IMR-90 (cell line): ENCODE measurements at regions not wholly inside any gene's neighbourhood (a gene's known extent, or its start where the extent isn't known, plus 50 kb on each side); places are given as distances from the start of the nearest gene placed in this dataset.

Source experiments
- ATAC-seq: fragments of 200-7000 bp; cut with Tn5 transposase; 2 replicates; pipeline ENCODE4 v1.9.1; 2020; ENCODE audit warnings: low read depth, mild to moderate bottlenecking, moderate library complexity
- BruUV-seq: library from RNA; stranded (reverse); fragments of 400-500 nt; replicated peaks from 2 replicates; lab custom pipeline; 2021; lab: Mats Ljungman, UMichigan
- CTCF ChIA-PET: fragments of 300-600 bp; formaldehyde crosslinking; extraction: SDS; loops from one replicate; lab custom pipeline; 2021; ENCODE audit warnings: antibody characterized with exemption; lab: Yijun Ruan, JAX
- POLR2A ChIA-PET: fragments of 300-600 bp; sonication (Branson Sonifier 250); formaldehyde crosslinking; loops from one replicate; lab custom pipeline; 2022; ENCODE audit warnings: antibody characterized with exemption; ENCODE audit not compliant: unreplicated experiment; lab: Charles Lee
- DNase-seq: peaks from one replicate; pipeline ENCODE4 v3.0.0; 2013
- H2AFZ ChIP-seq: replicated peaks from 2 replicates; pipeline ENCODE3; 2013; ENCODE audit warnings: low read length, mild to moderate bottlenecking; ENCODE audit not compliant: poor library complexity
- H2AK5ac ChIP-seq: 2 replicates; pipeline ENCODE4 v1.6.1; 2013; ENCODE audit warnings: low read depth, low read length, inconsistent platforms
- H2AK9ac ChIP-seq: replicated peaks from 2 replicates; pipeline ENCODE3; 2013; ENCODE audit warnings: mild to moderate bottlenecking, low read depth, low read length, moderate library complexity; ENCODE audit not compliant: poor library complexity
- H2BK120ac ChIP-seq: 2 replicates; pipeline ENCODE4 v1.6.1; 2013; ENCODE audit warnings: low read depth, low read length, inconsistent platforms
- H2BK15ac ChIP-seq: 3 replicates; pipeline ENCODE4 v1.6.1; 2013; ENCODE audit warnings: low read depth, low read length, inconsistent platforms
- H2BK20ac ChIP-seq: 2 replicates; pipeline ENCODE4 v1.6.1; 2013; ENCODE audit warnings: low read depth, mild to moderate bottlenecking, inconsistent platforms, low read length, moderate library complexity
- H2BK5ac ChIP-seq: 2 replicates; pipeline ENCODE4 v1.6.1; 2013; ENCODE audit warnings: mild to moderate bottlenecking, low read depth, low read length, inconsistent platforms; ENCODE audit not compliant: poor library complexity, severe bottlenecking
- H3K14ac ChIP-seq: replicated peaks from 2 replicates; pipeline ENCODE4 v1.6.1; 2013; ENCODE audit warnings: low read depth, low read length, inconsistent platforms
- H3K18ac ChIP-seq: 2 replicates; pipeline ENCODE4 v1.6.1; 2013; ENCODE audit warnings: low read depth, low read length, control low read depth
- H3K23ac ChIP-seq: 2 replicates; pipeline ENCODE4 v1.6.1; 2013; ENCODE audit warnings: low read depth, low read length, inconsistent platforms
- H3K27ac ChIP-seq: 2 replicates; pipeline ENCODE4 v1.5.1; 2013; ENCODE audit warnings: mild to moderate bottlenecking, control low read depth, low read length; ENCODE audit not compliant: insufficient read depth
- H3K27me3 ChIP-seq: 2 replicates; pipeline ENCODE4 v1.6.1; 2013; ENCODE audit warnings: low read length; ENCODE audit not compliant: control insufficient read depth, insufficient read depth
- H3K36me3 ChIP-seq: 2 replicates; pipeline ENCODE4 v1.6.1; 2013; ENCODE audit warnings: low read length, mixed read lengths; ENCODE audit not compliant: control insufficient read depth, insufficient read depth
- H3K4ac ChIP-seq: 2 replicates; pipeline ENCODE4 v1.6.1; 2013; ENCODE audit warnings: low read depth, low read length, inconsistent platforms
- H3K4me1 ChIP-seq: 2 replicates; pipeline ENCODE4 v1.6.1; 2013; ENCODE audit warnings: low read length, mixed read lengths; ENCODE audit not compliant: control insufficient read depth, insufficient read depth
- H3K4me2 ChIP-seq: 2 replicates; pipeline ENCODE4 v1.6.1; 2013; ENCODE audit warnings: low read depth, mild to moderate bottlenecking, control low read depth, low read length, moderate library complexity
- H3K4me3 ChIP-seq: 2 replicates; pipeline ENCODE4 v1.5.1; 2013; ENCODE audit warnings: low read depth, mild to moderate bottlenecking, control low read depth, low read length, moderate library complexity; ENCODE audit not compliant: insufficient read depth
- H3K56ac ChIP-seq: 2 replicates; pipeline ENCODE4 v1.6.1; 2013; ENCODE audit warnings: low read length, inconsistent platforms; ENCODE audit not compliant: insufficient read depth; ENCODE audit errors: extremely low read depth
- H3K79me1 ChIP-seq, 2 experiments: 2 replicates each; pipeline ENCODE4 v1.6.1; 2013; ENCODE audit warnings: low read length in 2 of 2, inconsistent platforms in 1 of 2, low read depth in 1 of 2
- H3K9ac ChIP-seq: 2 replicates; pipeline ENCODE4 v1.6.1; 2013; ENCODE audit warnings: low read depth, low read length, control low read depth
- H3K9me1 ChIP-seq: 2 replicates; pipeline ENCODE4 v1.6.1; 2013; ENCODE audit warnings: low read length, inconsistent platforms; ENCODE audit not compliant: insufficient read depth
- H3K9me3 ChIP-seq: 2 replicates; pipeline ENCODE4 v1.6.1; 2013; ENCODE audit warnings: low read length; ENCODE audit not compliant: control insufficient read depth, insufficient read depth
- H4K20me1 ChIP-seq: 2 replicates; pipeline ENCODE4 v1.6.1; 2013; ENCODE audit warnings: low read length, inconsistent platforms; ENCODE audit not compliant: insufficient read depth
- H4K5ac ChIP-seq: 2 replicates; pipeline ENCODE4 v1.6.1; 2013; ENCODE audit warnings: mild to moderate bottlenecking, low read depth, low read length, control low read depth
- H4K8ac ChIP-seq, 2 experiments: 2 replicates each; pipeline ENCODE4 v1.6.1; 2013; ENCODE audit warnings: low read depth in 2 of 2, low read length in 2 of 2, control low read depth in 1 of 2, inconsistent platforms in 1 of 2
- H4K91ac ChIP-seq: 2 replicates; pipeline ENCODE4 v1.6.1; 2013; ENCODE audit warnings: low read depth, low read length, inconsistent platforms; ENCODE audit not compliant: insufficient read depth
- CEBPB ChIP-seq: IDR thresholded peaks from 2 replicates; pipeline ENCODE4 v1.6.1; 2012; ENCODE audit warnings: low read depth, low read length, improper control_type of control experiment
- FOS ChIP-seq: fragments of 150-350 bp; IDR thresholded peaks from 2 replicates; pipeline ENCODE4 v1.6.1; 2016; ENCODE audit warnings: low read depth, low read length
- MAFK ChIP-seq: IDR thresholded peaks from 2 replicates; pipeline ENCODE4 v1.6.1; 2012; ENCODE audit warnings: low read depth, low read length, improper control_type of control experiment
- POLR2A ChIP-seq: IDR thresholded peaks from 2 replicates; pipeline ENCODE4 v1.6.1; 2012; ENCODE audit warnings: mild to moderate bottlenecking, low read depth, low read length
- RAD21 ChIP-seq: IDR thresholded peaks from 2 replicates; pipeline ENCODE4 v1.6.1; 2012; ENCODE audit warnings: low read length, improper control_type of control experiment
- SMC3 ChIP-seq: fragments of 150-350 bp; IDR thresholded peaks from 2 replicates; pipeline ENCODE4 v1.6.1; 2016; ENCODE audit warnings: low read depth, mild to moderate bottlenecking, antibody characterized with exemption, low read length, moderate library complexity
- WGBS, 2 experiments: methylation state at CpG; one replicate each; pipeline versions ENCODE4 v1.1.5 to v1.1.7; 2013; ENCODE audit warnings: missing lambda C conversion rate in 2 of 2; ENCODE audit not compliant: insufficient read length in 1 of 2; ENCODE audit errors: extremely low coverage in 2 of 2; 5-methylcytosine and 5-hydroxymethylcytosine counted together
- dilution Hi-C: fragments of 300-500 bp; cut with HindIII; formaldehyde crosslinking; loops from one replicate; pipeline ENCODE4 v1.14.3; 2018; ENCODE audit warnings: low sequenced_read_pairs; ENCODE audit not compliant: unreplicated experiment
- in situ Hi-C: fragments of 300-500 bp; cut with MboI; formaldehyde crosslinking; loops from 3 replicates; pipeline ENCODE4 v1.14.3; 2019; ENCODE audit warnings: low sequenced_read_pairs, inconsistent platforms, mixed read lengths
- intact Hi-C: fragments of 100-400 bp; cut with micrococcal nuclease; formaldehyde crosslinking; loops from 2 replicates; pipeline ENCODE4 v1.10.0; 2022
- TF ChIP-seq, protein P1 (sequence below): fragments of 150-350 bp; IDR thresholded peaks from 2 replicates; pipeline ENCODE4 v1.6.1; 2017; ENCODE audit warnings: mild to moderate bottlenecking, antibody characterized with exemption, low read length, low read depth
- TF ChIP-seq, protein P2 (sequence below): conservative IDR thresholded peaks from 2 replicates; pipeline ENCODE4 v1.5.1; 2012; ENCODE audit warnings: mild to moderate bottlenecking, low read depth, low read length, improper control_type of control experiment

DNA sequence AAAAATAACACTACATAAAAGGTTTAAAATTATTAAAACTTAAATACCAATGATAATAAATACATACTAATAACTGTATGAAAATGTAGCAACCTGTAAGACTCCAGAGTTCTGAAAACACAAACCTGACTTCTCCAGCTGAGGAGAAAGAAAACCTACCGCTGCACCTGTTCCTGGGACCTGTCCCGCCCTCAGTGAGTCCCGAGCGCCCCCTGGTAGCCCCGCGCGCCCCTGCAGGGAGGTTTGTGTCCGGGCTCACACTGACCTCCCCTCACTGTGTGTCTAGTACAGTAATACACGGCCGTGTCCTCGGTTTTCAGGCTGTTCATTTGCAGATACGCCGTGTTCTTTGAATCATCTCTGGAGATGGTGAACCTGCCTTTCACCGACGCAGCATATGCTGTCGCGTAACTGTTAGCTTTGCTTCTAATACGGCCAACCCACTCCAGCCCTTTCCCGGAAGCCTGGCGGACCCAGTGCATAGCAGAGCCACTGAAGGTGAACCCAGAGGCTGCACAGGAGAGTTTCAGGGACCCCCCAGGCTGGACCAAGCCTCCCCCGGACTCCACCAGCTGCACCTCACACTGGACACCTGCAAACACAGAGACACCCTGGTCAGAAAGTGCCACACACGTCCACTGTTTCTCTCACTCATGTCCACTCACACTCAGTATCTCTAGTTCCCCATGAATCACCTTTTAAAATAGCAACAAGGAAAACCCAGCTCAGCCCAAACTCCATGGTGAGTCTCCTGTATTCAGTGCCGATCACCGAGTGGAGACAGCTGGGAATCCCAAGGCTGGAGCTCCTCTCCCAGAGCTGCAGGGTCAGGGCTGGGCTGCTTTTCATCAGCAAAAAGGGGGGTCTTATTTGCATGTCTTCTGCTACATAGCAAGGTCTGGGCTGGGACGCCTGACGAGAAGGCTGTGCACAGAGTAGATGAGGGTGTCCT is 1276.3 kb downstream of the TMEM121 start:
- ChIA-PET CTCF (no interaction called here), POLR2A (no interaction called here)
- Histone ChIP-seq H3K79me1 (no peaks in the 10 kb centered on the region), H2BK120ac (no peak overlapping the region), H2BK5ac (no peak overlapping the region), H2AFZ (no peak overlapping the region), H3K23ac (no peak overlapping the region), H3K9me3 (peaks cover 18% of the 10 kb centered on the region), H3K18ac (no peak overlapping the region), H3K27ac (no peak overlapping the region), H4K91ac (no peak overlapping the region), H4K8ac (no peak overlapping the region), H3K9me1 (no peaks in the 10 kb centered on the region), H3K14ac (no peak overlapping the region), H3K4ac (no peak overlapping the region), H2BK15ac (no peak overlapping the region), H3K56ac (no peak overlapping the region), H2AK5ac (no peak overlapping the region), H3K4me2 (no peak overlapping the region), H3K9ac (no peak overlapping the region), H3K4me3 (no peak overlapping the region), H4K20me1 (no peaks in the 10 kb centered on the region), H3K27me3 (no peaks in the 10 kb centered on the region), H4K5ac (no peak overlapping the region), H2BK20ac (no peak overlapping the region), H3K4me1 (no peaks in the 10 kb centered on the region), H2AK9ac (no peak overlapping the region), H3K36me3 (no peaks in the 10 kb centered on the region)
- DNase-seq (no peak), ATAC-seq (no peak)
- intact Hi-C loops: no loop called here
- dilution Hi-C loops: no loop called here
- in situ Hi-C loops: no loop called here
- 55% methylated on average over 13 of the region's 26 CpGs; no CpG with 5 or more reads in 1 of the 2 experiments for WGBS, 2 experiments
- BruUV-seq: no TSS peak
- no peak for TF ChIP-seq SMC3
- TF ChIP-seq RAD21: no peak
- no peak for TF ChIP-seq CEBPB
- TF ChIP-seq, protein P1, sequence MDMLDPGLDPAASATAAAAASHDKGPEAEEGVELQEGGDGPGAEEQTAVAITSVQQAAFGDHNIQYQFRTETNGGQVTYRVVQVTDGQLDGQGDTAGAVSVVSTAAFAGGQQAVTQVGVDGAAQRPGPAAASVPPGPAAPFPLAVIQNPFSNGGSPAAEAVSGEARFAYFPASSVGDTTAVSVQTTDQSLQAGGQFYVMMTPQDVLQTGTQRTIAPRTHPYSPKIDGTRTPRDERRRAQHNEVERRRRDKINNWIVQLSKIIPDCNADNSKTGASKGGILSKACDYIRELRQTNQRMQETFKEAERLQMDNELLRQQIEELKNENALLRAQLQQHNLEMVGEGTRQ: no peak
- TF ChIP-seq, protein P2, sequence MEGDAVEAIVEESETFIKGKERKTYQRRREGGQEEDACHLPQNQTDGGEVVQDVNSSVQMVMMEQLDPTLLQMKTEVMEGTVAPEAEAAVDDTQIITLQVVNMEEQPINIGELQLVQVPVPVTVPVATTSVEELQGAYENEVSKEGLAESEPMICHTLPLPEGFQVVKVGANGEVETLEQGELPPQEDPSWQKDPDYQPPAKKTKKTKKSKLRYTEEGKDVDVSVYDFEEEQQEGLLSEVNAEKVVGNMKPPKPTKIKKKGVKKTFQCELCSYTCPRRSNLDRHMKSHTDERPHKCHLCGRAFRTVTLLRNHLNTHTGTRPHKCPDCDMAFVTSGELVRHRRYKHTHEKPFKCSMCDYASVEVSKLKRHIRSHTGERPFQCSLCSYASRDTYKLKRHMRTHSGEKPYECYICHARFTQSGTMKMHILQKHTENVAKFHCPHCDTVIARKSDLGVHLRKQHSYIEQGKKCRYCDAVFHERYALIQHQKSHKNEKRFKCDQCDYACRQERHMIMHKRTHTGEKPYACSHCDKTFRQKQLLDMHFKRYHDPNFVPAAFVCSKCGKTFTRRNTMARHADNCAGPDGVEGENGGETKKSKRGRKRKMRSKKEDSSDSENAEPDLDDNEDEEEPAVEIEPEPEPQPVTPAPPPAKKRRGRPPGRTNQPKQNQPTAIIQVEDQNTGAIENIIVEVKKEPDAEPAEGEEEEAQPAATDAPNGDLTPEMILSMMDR: no peak
- TF ChIP-seq POLR2A: no peak
- no peak for TF ChIP-seq MAFK
- no peak for TF ChIP-seq FOS
